ENCODE measurements at regions not wholly inside any gene's neighbourhood (a gene's known extent, or its start where the extent isn't known, plus 50 kb on each side); places are given as distances from the start of the nearest gene placed in this dataset.
"Not testable (repeated sequence)": the region's sequence is repeated elsewhere in the genome, so short reads cannot be mapped to it uniquely, and the experiment has no call there.

- DNase-seq, result no peak
Observed at GRCh38 chr12:83615152-83615551, 928.4 kb downstream of the TMTC2 start.

- DNase-seq, result no peak
Observed at GRCh38 chr12:83613586-83614110, 926.9 kb downstream of the TMTC2 start.

- DNase-seq, result no peak
Observed at GRCh38 chr12:83603106-83603505, 916.4 kb downstream of the TMTC2 start.

GRCh38 chr12:83575326-83575725 is 888.6 kb downstream of the TMTC2 start:
- no peak for DNase-seq

- no peak for DNase-seq
Observed at GRCh38 chr12:83574142-83574541, 887.4 kb downstream of the TMTC2 start.

GRCh38 chr12:83573671-83574070 is 887.0 kb downstream of the TMTC2 start:
- DNase-seq, result no peak

GRCh38 chr12:83559650-83560049 is 872.9 kb downstream of the TMTC2 start:
- no peak for DNase-seq

- not testable (repeated sequence) for DNase-seq
Observed at GRCh38 chr12:83556040-83556439, 869.3 kb downstream of the TMTC2 start.

- DNase-seq, result no peak
Observed at GRCh38 chr12:83541446-83541845, 854.7 kb downstream of the TMTC2 start.

- DNase-seq, result no peak
Observed at GRCh38 chr12:83538361-83538965, 851.8 kb downstream of the TMTC2 start.

- DNase-seq, result no peak
Observed at GRCh38 chr12:83537428-83538053, 850.8 kb downstream of the TMTC2 start.

GRCh38 chr12:83536496-83536895 is 849.8 kb downstream of the TMTC2 start:
- no peak for DNase-seq

GRCh38 chr12:83528571-83528970 is 841.9 kb downstream of the TMTC2 start:
- DNase-seq, result no peak

- no peak for DNase-seq
Observed at GRCh38 chr12:83527810-83528209, 841.1 kb downstream of the TMTC2 start.

GRCh38 chr12:83515306-83516026 is 828.8 kb downstream of the TMTC2 start:
- no peak for DNase-seq

GRCh38 chr12:83514372-83514771 is 827.7 kb downstream of the TMTC2 start:
- no peak for DNase-seq

- DNase-seq, result no peak
Observed at GRCh38 chr12:83506841-83507240, 820.1 kb downstream of the TMTC2 start.

- DNase-seq, result no peak
Observed at GRCh38 chr12:83505586-83505985, 818.9 kb downstream of the TMTC2 start.

- not testable (repeated sequence) for DNase-seq
Observed at GRCh38 chr12:83499894-83500293, 813.2 kb downstream of the TMTC2 start.

- no peak for DNase-seq
Observed at GRCh38 chr12:83477696-83478095, 791.0 kb downstream of the TMTC2 start.

GRCh38 chr12:83476695-83477690 is 790.3 kb downstream of the TMTC2 start:
- DNase-seq, result no peak

Data from hypothalamus (tissue), 51 donors.